Caco-2 (cell line): ENCODE measurements at regions not wholly inside any gene's neighbourhood (a gene's known extent, or its start where the extent isn't known, plus 50 kb on each side); places are given as distances from the start of the nearest gene placed in this dataset.

Experiments
- BruUV-seq: library from RNA; stranded (reverse); fragments of 400-500 nt; replicated peaks from 2 replicates; lab custom pipeline; 2021; lab: Mats Ljungman, UMichigan
- CTCF ChIA-PET: fragments of 300-600 bp; sonication (Branson Sonifier 250); formaldehyde crosslinking; loops from one replicate; lab custom pipeline; 2022; ENCODE audit warnings: antibody characterized with exemption; lab: Charles Lee
- POLR2A ChIA-PET: fragments of 300-600 bp; sonication (Branson Sonifier 250); formaldehyde crosslinking; loops from one replicate; lab custom pipeline; 2022; ENCODE audit warnings: antibody characterized with exemption; lab: Charles Lee
- DNase-seq, 2 experiments: peaks; one replicate each; pipeline versions ENCODE4 v3.0.0 to v3.0.0-alpha.2; 2020 to 2022
- H3K27me3 ChIP-seq: replicated peaks from 2 replicates; pipeline ENCODE4 v1.6.0; 2011; ENCODE audit warnings: low read length; ENCODE audit not compliant: control insufficient read depth, insufficient read depth
- H3K36me3 ChIP-seq: 2 replicates; pipeline ENCODE4 v1.5.1; 2011; ENCODE audit warnings: low read length; ENCODE audit not compliant: control insufficient read depth, insufficient read depth
- H3K4me1 ChIP-seq: fragments of 250-450 bp; sonication (Bioruptor Pico); 2 replicates; pipeline ENCODE4 v1.5.1; 2020; ENCODE audit warnings: mild to moderate bottlenecking
- H3K4me3 ChIP-seq: 2 replicates; pipeline ENCODE4 v1.5.1; 2011; ENCODE audit warnings: low read depth, mild to moderate bottlenecking, control low read depth, low read length
- H3K9me3 ChIP-seq: fragments of 250-450 bp; sonication (Bioruptor Pico); 2 replicates; pipeline ENCODE4 v1.5.1; 2020; ENCODE audit warnings: mild to moderate bottlenecking, moderate library complexity
- H3K27ac Mint-ChIP-seq: one replicate; pipeline ENCODE4 v1.8.0; 2022; ENCODE audit warnings: mixed read lengths; ENCODE audit not compliant: unreplicated experiment
- H3K27me3 Mint-ChIP-seq: one replicate; pipeline ENCODE4 v1.8.0; 2022; ENCODE audit warnings: mixed read lengths; ENCODE audit not compliant: insufficient read depth, unreplicated experiment
- H3K36me3 Mint-ChIP-seq: one replicate; pipeline ENCODE4 v1.8.0; 2022; ENCODE audit warnings: mild to moderate bottlenecking, mixed read lengths; ENCODE audit not compliant: insufficient read depth, unreplicated experiment
- H3K4me1 Mint-ChIP-seq: one replicate; pipeline ENCODE4 v1.8.0; 2022; ENCODE audit warnings: low read depth, mixed read lengths; ENCODE audit not compliant: unreplicated experiment
- H3K4me3 Mint-ChIP-seq: one replicate; pipeline ENCODE4 v1.8.0; 2022; ENCODE audit warnings: mild to moderate bottlenecking, moderate library complexity, mixed read lengths; ENCODE audit not compliant: unreplicated experiment
- H3K9me3 Mint-ChIP-seq: one replicate; pipeline ENCODE4 v1.8.0; 2022; ENCODE audit warnings: mixed read lengths; ENCODE audit not compliant: unreplicated experiment
- intact Hi-C: fragments of 100-400 bp; cut with micrococcal nuclease; formaldehyde crosslinking; loops from one replicate; pipeline ENCODE4 v1.10.0; 2022; ENCODE audit not compliant: unreplicated experiment
- TF ChIP-seq, protein P1 (sequence below), 2 experiments: fragments of 200-600 bp in 1 of 2; IDR thresholded peaks; 1 replicate in 1 of 2; 2 replicates in 1 of 2; pipeline versions ENCODE4 v1.5.1 to v1.8.0; 2011 to 2022; ENCODE audit warnings: antibody characterized with exemption in 1 of 2, control low read depth in 1 of 2, inconsistent platforms in 1 of 2, low read depth in 1 of 2, low read length in 1 of 2, mild to moderate bottlenecking in 1 of 2, moderate library complexity in 1 of 2; ENCODE audit not compliant: insufficient read depth in 1 of 2, severe bottlenecking in 1 of 2, unreplicated experiment in 1 of 2

DNA sequence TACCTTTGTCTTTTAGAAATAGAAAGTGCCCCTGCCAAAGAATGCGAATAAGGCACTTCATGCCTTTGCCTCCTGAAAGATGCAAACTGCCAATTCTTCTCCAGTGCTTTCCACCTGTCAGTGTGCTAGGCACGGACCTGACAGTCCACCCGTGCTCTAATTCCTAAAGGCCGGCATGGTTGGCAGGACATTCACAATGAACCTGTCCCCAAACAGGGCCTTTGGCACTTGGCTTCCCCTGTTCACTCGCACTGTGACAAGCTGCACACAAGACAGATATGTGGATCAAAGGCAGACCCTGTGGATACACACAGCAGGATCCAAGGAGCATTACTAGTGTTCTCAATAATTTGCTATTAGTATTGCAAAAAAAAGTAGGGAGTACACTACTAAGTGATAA is 505.7 kb upstream of the AGTR1 start:
- Mint-ChIP-seq H3K9me3 (no peaks in the 10 kb centered on the region), H3K27me3 (no peaks in the 10 kb centered on the region), H3K36me3 (no peaks in the 10 kb centered on the region), H3K27ac (no peak overlapping the region), H3K4me1 (no peaks in the 10 kb centered on the region), H3K4me3 (no peak overlapping the region)
- Histone ChIP-seq H3K27me3 (no peaks in the 10 kb centered on the region), H3K36me3 (no peaks in the 10 kb centered on the region), H3K4me1 (no peaks in the 10 kb centered on the region), H3K4me3 (no peak overlapping the region), H3K9me3 (no peaks in the 10 kb centered on the region)
- no peak for DNase-seq
- intact Hi-C loops, result no loop called here
- BruUV-seq, result no TSS peak
- ChIA-PET POLR2A (no interaction called here), CTCF (no interaction called here)
- TF ChIP-seq, protein P1, sequence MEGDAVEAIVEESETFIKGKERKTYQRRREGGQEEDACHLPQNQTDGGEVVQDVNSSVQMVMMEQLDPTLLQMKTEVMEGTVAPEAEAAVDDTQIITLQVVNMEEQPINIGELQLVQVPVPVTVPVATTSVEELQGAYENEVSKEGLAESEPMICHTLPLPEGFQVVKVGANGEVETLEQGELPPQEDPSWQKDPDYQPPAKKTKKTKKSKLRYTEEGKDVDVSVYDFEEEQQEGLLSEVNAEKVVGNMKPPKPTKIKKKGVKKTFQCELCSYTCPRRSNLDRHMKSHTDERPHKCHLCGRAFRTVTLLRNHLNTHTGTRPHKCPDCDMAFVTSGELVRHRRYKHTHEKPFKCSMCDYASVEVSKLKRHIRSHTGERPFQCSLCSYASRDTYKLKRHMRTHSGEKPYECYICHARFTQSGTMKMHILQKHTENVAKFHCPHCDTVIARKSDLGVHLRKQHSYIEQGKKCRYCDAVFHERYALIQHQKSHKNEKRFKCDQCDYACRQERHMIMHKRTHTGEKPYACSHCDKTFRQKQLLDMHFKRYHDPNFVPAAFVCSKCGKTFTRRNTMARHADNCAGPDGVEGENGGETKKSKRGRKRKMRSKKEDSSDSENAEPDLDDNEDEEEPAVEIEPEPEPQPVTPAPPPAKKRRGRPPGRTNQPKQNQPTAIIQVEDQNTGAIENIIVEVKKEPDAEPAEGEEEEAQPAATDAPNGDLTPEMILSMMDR (IDR thresholded peaks at IDR 0.05; ENCODE audit: insufficient read depth in 1 of 2, low read depth in 1 of 2, low read length in 1 of 2, severe bottlenecking in 1 of 2, unreplicated experiment in 1 of 2), result no peak

DNA sequence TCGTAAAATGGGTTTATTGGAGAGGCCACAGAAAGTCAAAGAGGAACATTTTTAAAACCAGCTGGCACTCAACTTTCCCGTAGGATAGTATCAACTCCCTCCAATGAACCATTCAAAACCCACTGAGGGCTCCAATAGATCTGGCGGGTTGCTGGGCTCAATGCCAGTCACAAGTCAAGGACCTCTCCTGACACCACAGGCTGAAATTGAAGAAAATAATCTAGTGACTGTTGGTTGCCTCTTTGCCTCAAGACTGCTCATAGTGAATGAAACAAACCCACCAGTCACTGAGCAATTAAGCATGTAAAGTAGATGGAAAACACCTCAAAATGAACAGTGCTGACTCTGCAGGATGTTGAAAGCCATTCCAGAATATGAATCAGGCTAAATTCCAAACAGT is 500.6 kb upstream of the AGTR1 start:
- TF ChIP-seq, protein P1 (IDR thresholded peaks at IDR 0.05; ENCODE audit: insufficient read depth in 1 of 2, low read depth in 1 of 2, low read length in 1 of 2, severe bottlenecking in 1 of 2, unreplicated experiment in 1 of 2), result no peak
- intact Hi-C loops, result no loop called here
- H3K4me1 ChIP-seq, result no peaks in the 10 kb centered on the region
- CTCF ChIA-PET, result no interaction called here
- POLR2A ChIA-PET, result no interaction called here
- no peaks in the 10 kb centered on the region for H3K27me3 ChIP-seq
- no peaks in the 10 kb centered on the region for H3K36me3 ChIP-seq
- H3K9me3 Mint-ChIP-seq, result no peaks in the 10 kb centered on the region
- BruUV-seq, result no TSS peak
- H3K4me1 Mint-ChIP-seq, result no peaks in the 10 kb centered on the region
- H3K27me3 Mint-ChIP-seq, result no peaks in the 10 kb centered on the region
- no peak overlapping the region for H3K4me3 Mint-ChIP-seq
- no peak overlapping the region for H3K27ac Mint-ChIP-seq
- no peaks in the 10 kb centered on the region for H3K9me3 ChIP-seq
- DNase-seq, result no peak
- no peaks in the 10 kb centered on the region for H3K36me3 Mint-ChIP-seq
- H3K4me3 ChIP-seq, result no peak overlapping the region

DNA sequence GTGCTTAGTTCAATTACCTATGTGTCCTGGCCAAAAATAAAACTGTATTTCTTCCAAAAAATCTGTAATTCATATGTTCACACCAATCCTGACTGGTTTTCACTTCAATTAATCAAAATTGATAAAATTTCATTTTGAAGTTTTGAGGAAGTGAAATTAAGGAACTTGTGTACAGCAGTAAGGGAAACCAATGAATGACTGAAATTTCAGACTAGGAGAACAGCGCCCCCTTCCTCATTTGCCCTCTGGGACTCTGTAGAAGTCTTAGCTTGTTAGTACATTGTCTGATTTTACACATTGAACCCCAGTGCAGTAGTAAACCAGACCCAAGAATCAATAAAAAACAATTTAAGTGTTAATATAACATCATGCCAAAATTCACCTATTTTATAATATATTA is 495.3 kb upstream of the AGTR1 start:
- no peaks in the 10 kb centered on the region for H3K9me3 Mint-ChIP-seq
- no peak for DNase-seq
- intact Hi-C loops, result no loop called here
- no peaks in the 10 kb centered on the region for H3K36me3 Mint-ChIP-seq
- CTCF ChIA-PET, result no interaction called here
- TF ChIP-seq, protein P1 (IDR thresholded peaks at IDR 0.05; ENCODE audit: insufficient read depth in 1 of 2, low read depth in 1 of 2, low read length in 1 of 2, severe bottlenecking in 1 of 2, unreplicated experiment in 1 of 2), result no peak
- no peaks in the 10 kb centered on the region for H3K4me1 ChIP-seq
- no peak overlapping the region for H3K4me3 Mint-ChIP-seq
- H3K9me3 ChIP-seq, result no peaks in the 10 kb centered on the region
- no peaks in the 10 kb centered on the region for H3K36me3 ChIP-seq
- H3K27ac Mint-ChIP-seq, result no peak overlapping the region
- H3K27me3 Mint-ChIP-seq, result no peaks in the 10 kb centered on the region
- BruUV-seq, result no TSS peak
- no peaks in the 10 kb centered on the region for H3K27me3 ChIP-seq
- POLR2A ChIA-PET, result no interaction called here
- no peak overlapping the region for H3K4me3 ChIP-seq
- no peaks in the 10 kb centered on the region for H3K4me1 Mint-ChIP-seq
